ENCODE measurements at regions not wholly inside any gene's neighbourhood (a gene's known extent, or its start where the extent isn't known, plus 50 kb on each side); places are given as distances from the start of the nearest gene placed in this dataset.

DNA sequence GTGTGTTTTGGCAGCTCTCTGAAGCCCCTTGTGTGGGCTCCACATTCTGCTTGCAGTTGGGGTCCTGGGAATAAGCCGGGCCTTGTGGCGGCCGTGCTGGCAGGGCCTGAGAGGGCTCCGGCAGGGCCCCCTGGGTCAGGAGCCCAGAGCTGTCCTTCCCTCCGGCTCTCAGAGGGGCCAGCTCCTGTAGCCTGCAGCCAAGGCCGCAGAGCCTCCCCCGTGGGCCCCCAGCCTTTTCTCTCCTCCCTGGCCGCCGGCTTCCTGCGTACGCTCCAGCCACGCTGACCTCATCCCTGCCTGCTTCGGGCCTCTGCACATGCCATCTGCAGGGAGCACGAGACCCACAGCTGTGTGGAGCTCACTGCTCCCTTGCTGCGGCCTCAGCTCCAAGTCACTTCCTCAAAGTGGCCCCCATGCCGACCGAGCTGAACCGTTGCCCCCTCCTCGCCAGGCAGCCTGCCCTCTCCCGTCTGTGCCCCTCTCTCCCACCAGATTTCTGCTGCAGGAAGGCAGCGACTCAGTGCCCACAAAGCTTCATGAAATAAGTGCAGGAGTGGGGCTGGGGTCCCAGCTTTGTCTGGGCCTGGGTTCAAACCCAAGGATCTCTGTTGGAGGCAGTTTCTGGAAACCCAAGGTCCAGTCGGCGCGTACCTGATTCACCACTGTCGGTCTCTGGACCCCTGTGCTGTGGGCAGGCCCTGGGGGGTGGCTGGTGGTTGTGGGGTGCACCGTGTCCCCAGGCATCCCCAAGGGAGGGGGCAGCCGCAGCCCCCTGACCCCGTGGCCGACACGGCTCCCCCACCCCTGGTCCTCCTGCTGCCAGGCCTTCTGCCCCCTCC is 57.1 kb upstream of the NKX1-1 start:
- DNase-seq (ENCODE audit: low read depth), result peak; percentile 25

DNA sequence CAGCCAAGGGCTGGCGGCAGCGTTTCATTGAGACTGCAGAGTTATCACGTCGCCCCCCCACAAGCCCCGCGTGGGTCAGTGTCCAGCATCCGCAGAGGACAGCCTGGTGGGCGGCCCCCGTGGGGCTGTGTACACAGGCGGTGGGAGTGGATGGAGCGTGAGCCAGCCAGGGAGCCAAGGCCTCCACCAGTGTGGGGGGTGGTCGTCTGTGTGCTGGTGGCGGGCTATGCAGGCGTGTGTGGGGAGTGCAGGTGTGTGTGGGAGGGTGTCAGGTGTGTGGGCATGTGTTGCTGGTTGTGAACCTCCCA is 56.5 kb upstream of the NKX1-1 start:
- DNase-seq (ENCODE audit: low read depth), result no peak

DNA sequence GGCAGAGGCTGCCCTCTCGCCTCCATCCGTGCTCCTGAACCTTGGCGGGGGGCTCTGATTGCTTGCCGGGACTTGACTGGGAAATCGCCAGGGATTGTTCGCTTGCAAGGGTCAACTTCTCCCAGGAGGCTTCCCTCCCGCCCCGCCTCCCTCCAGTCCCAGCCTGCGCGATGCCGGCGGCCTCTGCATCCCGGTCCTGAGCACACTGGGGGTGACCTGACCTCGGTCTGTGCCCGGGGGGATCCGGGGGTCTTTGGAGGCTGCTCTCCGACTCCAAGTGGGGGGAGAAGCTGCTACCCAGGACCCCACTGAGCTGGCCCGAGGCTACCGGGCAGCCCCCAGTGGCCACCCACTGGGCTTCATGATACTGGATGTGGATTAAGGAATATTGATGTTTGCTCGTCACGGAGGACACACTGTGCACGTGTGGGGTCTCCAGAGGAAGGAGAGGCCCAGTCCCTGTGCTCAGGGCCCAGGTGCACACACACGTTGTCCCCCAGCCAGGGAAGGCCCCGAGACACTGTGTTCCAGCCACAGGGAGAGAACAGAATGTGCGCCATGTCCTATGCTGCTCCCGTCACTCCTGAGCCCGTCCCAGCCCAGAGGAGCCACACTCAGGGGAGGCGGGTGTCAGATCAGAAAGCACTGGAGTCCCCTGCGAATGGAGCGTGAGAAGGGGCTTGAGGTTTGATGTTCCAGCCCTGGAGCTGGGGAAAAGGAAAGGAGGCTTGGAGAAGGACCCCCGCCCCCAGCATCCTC is 55.9 kb upstream of the NKX1-1 start:
- DNase-seq (ENCODE audit: low read depth), result no peak

DNA sequence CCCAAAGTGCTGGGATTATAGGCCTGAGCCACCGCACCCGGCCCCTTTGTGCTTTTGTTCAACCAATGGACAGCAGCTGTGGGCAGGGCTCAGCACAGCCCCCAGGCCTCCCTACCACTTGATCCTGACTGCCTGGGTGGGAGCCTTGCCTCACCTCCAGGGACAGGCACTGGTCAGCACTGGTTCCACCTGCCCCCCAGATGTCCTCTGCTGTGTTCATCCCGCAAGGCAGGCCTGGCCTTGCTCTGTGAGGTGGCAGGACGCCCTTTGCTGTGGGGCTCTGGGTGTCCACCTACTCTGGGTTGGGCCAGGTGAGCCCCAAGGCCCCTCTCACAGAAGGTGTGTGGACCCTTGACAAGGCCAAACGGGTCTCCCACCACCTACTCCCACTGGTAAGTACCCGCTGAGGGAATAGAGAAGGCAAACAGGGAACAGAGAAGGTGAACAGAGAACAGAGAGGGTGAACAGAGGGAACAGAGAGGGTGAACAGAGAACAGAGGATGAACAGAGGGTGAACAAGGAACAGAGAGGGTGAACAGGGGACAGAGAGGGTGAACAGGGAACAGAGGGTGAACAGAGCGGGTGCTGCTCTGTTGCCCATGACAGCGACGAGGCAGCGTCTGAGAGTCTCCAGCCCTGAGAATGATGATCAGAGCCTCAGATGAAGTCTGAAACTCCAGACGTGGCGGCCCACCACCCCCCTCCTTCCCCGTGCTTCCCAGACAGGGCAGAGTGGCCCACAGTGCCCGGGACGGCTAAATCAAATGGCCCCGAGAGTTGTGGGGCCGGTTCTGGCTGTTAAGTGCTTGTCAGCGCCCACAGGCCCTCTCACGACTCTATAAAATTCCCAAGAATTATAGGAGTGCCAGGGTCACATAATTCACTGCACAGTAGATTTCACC is 55.0 kb upstream of the NKX1-1 start:
- DNase-seq (ENCODE audit: low read depth), result no peak

DNA sequence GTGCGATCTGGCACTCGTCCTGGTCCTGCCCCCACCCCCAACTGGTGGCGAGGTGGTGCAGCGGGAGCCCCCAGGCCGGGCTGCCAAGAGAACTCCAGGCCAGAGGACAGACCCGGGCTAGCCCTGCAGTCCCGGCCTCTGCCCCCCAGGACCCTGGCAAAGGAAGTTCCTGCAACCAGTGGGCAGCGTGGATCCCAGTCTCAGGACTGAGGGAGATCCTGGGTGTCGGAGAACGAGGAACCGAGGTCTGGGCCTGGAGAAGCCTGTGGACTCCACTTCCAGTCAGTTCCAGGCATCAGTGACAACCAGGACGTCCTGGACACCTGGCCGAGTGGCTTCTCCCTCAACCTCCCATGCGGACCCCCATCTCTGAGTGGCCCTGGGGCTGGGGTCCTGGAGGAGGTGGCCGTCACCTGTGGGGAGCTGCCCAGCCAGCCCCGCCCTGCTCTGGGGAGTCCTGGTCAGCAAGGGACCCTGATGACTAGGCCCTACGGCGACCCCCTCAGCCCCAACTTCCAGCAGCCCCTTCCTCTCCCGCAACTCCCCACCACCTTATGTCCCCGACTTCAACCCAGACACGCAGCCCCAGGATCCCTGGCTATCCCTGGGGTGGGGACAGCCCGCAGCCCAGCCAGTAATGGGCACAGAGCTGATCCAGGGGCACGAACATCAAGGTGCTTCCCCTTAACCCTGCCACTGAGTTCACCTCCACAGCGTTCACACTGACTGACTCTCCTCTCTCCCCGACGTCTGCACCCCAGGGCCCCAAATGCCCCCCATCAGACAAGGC is 53.7 kb upstream of the NKX1-1 start:
- DNase-seq (ENCODE audit: low read depth), result no peak

DNA sequence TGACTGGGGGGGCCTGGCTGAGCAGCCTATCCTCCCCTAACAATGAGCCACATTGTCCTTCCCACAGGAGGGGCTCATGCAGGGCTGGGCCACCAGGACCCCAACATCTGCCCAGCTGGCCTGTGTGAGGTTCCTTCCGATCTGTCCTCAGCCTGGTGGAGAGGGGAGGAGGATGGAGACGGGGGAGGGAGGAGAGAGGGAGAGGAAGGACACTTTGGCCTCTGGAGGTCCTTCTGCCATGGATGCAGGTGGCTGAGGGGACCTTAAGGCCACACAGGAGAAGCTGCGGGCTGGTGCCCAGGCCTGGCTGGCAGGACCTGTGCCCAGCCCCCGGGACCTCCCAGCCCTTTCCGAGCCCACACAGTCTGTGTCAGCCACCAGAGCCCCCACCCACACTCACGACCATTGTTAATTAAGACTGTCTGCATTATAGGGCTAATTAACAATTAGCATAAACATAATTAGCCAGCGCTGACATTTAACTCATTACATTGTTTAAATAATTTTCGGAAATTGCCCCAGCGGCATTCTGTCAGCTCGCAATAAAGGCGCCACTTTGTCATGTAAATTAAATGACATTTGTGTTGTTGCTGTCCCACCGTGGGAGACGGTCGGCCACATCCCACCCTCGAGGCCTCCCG is 53.0 kb upstream of the NKX1-1 start:
- no peak for DNase-seq (ENCODE audit: low read depth)

DNA sequence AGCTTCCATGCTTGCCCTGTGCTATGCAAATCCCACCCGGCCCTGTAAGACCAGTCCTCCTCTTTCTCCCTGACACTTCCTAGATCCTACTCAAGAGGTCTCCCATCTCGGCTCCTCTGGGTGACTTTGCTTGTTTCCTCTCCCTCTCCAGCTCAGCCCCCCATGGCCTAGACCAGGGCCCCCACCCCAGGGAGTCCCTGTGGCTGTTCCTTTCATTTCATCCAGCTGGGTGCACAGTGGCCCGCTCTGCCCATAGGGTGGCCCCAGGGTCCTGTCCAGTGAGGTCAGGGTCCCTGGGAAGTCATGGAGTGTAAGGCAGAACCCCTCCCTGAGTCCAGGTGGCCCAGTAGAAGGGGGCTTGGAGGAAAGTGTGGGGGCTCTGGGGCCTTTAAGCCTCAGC is 52.3 kb upstream of the NKX1-1 start:
- no peak for DNase-seq (ENCODE audit: low read depth)

Data from EH (cell line).